Activated CD8-positive, alpha-beta memory T cell treated with anti-CD3 and anti-CD28 coated beads, Interleukin-2, amount 10 ng/mL, durations not matched to agents 7 days and 5 days (primary cell): ENCODE measurements at regions not wholly inside any gene's neighbourhood (a gene's known extent, or its start where the extent isn't known, plus 50 kb on each side); places are given as distances from the start of the nearest gene placed in this dataset.

Source experiments
- ATAC-seq: fragments of 150-1000 bp; cut with Tn5 transposase; one replicate; pipeline ENCODE4 v1.10.0; 2021; ENCODE audit warnings: moderate library complexity
- CTCF ChIA-PET: fragments of 350-600 bp; sonication (Branson Sonifier 250); formaldehyde crosslinking; loops from one replicate; lab custom pipeline; 2021; ENCODE audit warnings: antibody characterized with exemption; lab: Charles Lee
- DNase-seq: peaks from one replicate; pipeline ENCODE4 v3.0.0-alpha.2; 2020
- H3K27ac Mint-ChIP-seq: one replicate; pipeline ENCODE4 v1.8.0; 2021; ENCODE audit warnings: mild to moderate bottlenecking, mixed read lengths
- H3K27me3 Mint-ChIP-seq: one replicate; pipeline ENCODE4 v1.8.0; 2021; ENCODE audit warnings: mixed read lengths
- H3K36me3 Mint-ChIP-seq: one replicate; pipeline ENCODE4 v1.8.0; 2021; ENCODE audit warnings: mild to moderate bottlenecking, mixed read lengths
- H3K4me1 Mint-ChIP-seq: one replicate; pipeline ENCODE4 v1.8.0; 2021; ENCODE audit warnings: mixed read lengths
- H3K4me3 Mint-ChIP-seq: one replicate; pipeline ENCODE4 v1.8.0; 2021; ENCODE audit warnings: mild to moderate bottlenecking, moderate library complexity, mixed read lengths
- H3K9me3 Mint-ChIP-seq: one replicate; pipeline ENCODE4 v1.8.0; 2022; ENCODE audit warnings: low read depth, mixed read lengths

GRCh38 chr3:127368186-127369032, 80.6 kb upstream of the PRR20G start:
- Mint-ChIP-seq H3K36me3 (no peaks in the 10 kb centered on the region), H3K27me3 (peaks cover 24% of the 10 kb centered on the region), H3K4me3 (no peak overlapping the region), H3K4me1 (no peaks in the 10 kb centered on the region), H3K27ac (no peak overlapping the region), H3K9me3 (no peaks in the 10 kb centered on the region)
- DNase-seq (no peak), ATAC-seq (no peak)
- CTCF ChIA-PET: no interaction called here

DNA sequence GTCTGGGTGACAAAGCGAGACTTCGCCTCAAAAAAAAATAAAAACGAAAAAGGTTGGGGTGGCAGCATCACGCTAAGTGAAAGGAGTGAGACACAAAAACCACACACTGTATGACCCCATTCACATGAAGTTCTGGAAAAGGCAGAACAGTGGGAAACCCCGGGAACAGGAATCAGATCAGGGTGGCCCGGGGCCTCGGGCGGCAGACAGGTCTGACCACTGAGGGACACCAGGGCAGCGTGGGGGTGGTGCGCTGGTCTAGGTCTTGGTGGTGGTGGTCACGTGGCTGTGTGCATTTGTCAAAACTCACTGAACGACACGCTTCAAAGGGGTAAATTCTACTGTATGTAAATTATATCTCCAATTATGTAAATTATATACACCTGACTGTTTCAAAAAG, 79.7 kb upstream of the PRR20G start:
- ATAC-seq (no peak), DNase-seq (no peak)
- Mint-ChIP-seq H3K27ac (no peak overlapping the region), H3K27me3 (peaks cover 24% of the 10 kb centered on the region), H3K4me3 (no peak overlapping the region), H3K9me3 (no peaks in the 10 kb centered on the region), H3K4me1 (no peaks in the 10 kb centered on the region), H3K36me3 (no peaks in the 10 kb centered on the region)
- CTCF ChIA-PET: no interaction called here

DNA sequence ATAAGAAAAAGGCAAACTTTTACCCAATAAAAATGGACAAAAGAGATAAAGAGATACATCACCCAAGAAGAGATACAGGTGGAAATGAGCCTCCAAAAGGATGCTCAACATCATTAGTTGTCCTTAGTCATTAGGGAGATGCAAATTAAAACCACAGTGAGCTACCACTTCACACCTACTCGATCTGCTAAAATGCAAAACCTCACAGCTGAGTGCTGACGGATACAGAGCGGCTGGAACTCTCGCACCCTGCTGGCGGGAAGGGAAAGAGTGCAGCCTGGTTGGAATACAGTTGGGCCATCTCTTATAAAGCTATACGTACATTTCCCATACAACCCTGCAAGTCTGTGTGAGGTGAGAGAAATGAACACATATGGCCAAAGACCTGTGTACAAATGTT, 78.5 kb upstream of the PRR20G start:
- no peak for ATAC-seq
- no peak for DNase-seq
- peaks cover 21% of the 10 kb centered on the region for H3K27me3 Mint-ChIP-seq
- H3K27ac Mint-ChIP-seq: no peak overlapping the region
- H3K4me1 Mint-ChIP-seq: no peaks in the 10 kb centered on the region
- H3K36me3 Mint-ChIP-seq: no peaks in the 10 kb centered on the region
- CTCF ChIA-PET: no interaction called here
- H3K9me3 Mint-ChIP-seq: no peaks in the 10 kb centered on the region
- no peak overlapping the region for H3K4me3 Mint-ChIP-seq

- no peak for ATAC-seq
- no peak overlapping the region for H3K27ac Mint-ChIP-seq
Measured at GRCh38 chr3:127365163-127365798, 77.4 kb upstream of the PRR20G start.

DNA sequence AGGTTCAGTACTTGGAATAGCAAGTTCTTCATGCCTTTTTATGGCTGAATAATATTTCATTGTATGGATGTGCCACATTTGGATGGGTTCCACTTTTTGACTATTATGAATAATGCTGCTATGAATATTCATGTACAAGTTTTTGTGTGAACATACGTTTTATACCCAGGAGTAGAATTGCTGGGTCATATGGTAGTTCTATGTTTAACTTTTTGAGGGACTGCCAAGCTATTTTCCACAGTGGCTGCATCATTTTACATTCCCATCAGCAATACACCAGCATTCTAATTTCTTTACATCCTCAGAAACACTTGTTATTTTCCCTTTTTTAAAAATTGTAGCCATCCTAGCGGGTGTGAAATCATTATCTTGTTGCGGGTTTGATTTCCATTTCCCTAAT, 76.0 kb upstream of the PRR20G start:
- no peak for ATAC-seq
- peaks cover 18% of the 10 kb centered on the region for H3K27me3 Mint-ChIP-seq
- no peaks in the 10 kb centered on the region for H3K9me3 Mint-ChIP-seq
- H3K36me3 Mint-ChIP-seq: no peaks in the 10 kb centered on the region
- no peak overlapping the region for H3K4me3 Mint-ChIP-seq
- CTCF ChIA-PET: no interaction called here
- no peak for DNase-seq
- H3K4me1 Mint-ChIP-seq: no peaks in the 10 kb centered on the region
- H3K27ac Mint-ChIP-seq: no peak overlapping the region

More at GRCh38 chr3:127365163-127365798, 77.4 kb upstream of the PRR20G start:
- CTCF ChIA-PET: no interaction called here
- no peak for DNase-seq
- H3K4me1 Mint-ChIP-seq: no peaks in the 10 kb centered on the region
- H3K36me3 Mint-ChIP-seq: no peaks in the 10 kb centered on the region
- H3K4me3 Mint-ChIP-seq: no peak overlapping the region
- peaks cover 19% of the 10 kb centered on the region for H3K27me3 Mint-ChIP-seq
- H3K9me3 Mint-ChIP-seq: no peaks in the 10 kb centered on the region

DNA sequence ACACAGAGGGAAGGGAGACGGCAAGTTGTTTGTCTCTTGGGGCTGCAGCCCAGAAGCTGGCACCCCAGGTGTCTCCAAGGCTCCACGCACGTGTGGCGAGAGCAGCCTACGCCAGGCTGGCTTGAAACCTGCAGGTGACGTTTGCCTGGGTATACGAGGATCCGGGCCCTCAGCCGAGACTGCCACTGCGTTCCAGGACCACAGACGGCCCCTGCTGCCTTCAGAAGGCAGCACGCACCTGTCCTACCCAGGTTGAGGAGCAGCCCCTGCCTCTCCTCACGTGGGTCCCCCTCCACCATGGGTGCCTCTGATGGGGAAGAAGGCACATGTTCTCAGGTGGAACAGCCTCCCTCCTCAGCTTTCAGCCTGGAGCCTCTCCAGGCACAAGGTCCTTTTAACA, 75.3 kb upstream of the PRR20G start:
- Mint-ChIP-seq H3K9me3 (no peaks in the 10 kb centered on the region), H3K4me3 (no peak overlapping the region), H3K27ac (no peak overlapping the region), H3K4me1 (no peaks in the 10 kb centered on the region), H3K36me3 (no peaks in the 10 kb centered on the region), H3K27me3 (peaks cover 18% of the 10 kb centered on the region)
- CTCF ChIA-PET: no interaction called here
- ATAC-seq: no peak
- no peak for DNase-seq

DNA sequence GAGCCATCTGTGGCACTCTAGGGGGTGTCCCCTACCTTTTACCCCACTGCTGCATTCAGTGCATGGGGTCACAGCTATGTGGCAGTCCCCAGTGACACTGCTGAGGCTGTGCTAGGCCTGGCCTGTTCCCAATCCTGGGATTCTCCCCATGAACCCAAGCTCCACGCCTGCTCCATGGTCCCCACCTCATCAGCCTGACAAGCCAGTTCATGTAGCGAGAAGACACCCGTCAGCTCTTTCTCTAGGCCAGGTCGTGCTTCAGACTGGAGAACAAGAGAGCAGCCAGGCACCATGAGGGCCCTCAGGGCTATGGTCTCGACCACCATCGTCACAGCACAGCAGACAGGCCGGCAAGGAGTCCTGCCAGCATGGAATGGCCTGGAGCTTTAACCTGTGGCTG, 72.8 kb upstream of the PRR20G start:
- no peaks in the 10 kb centered on the region for H3K4me1 Mint-ChIP-seq
- DNase-seq: no peak
- CTCF ChIA-PET: no interaction called here
- H3K27ac Mint-ChIP-seq: no peak overlapping the region
- H3K27me3 Mint-ChIP-seq: peaks cover 8% of the 10 kb centered on the region
- no peak for ATAC-seq
- H3K4me3 Mint-ChIP-seq: no peak overlapping the region
- H3K9me3 Mint-ChIP-seq: peaks cover 5% of the 10 kb centered on the region
- H3K36me3 Mint-ChIP-seq: no peaks in the 10 kb centered on the region

DNA sequence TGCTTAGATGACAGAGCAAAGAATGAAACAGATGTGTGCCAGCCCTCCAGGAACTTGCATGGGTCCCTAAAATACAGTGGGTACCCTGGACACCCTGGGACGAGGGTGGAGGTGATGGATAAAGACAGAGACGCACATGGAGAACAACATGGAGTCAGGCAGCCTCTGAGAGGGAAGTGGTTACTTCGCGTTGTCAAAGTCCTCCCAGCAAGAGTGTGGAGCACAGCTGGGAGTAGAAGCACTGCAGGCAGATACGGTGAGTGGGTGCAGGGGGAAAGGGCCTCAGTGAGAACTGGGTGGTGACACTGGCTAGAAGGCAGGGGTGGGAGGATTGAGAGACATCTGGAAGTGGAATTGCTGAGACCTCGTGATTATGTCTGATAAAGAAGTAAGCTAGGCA, 70.8 kb upstream of the PRR20G start:
- no peak overlapping the region for H3K27ac Mint-ChIP-seq
- ATAC-seq (no peak), DNase-seq (no peak)
- H3K4me1 Mint-ChIP-seq: no peaks in the 10 kb centered on the region
- H3K4me3 Mint-ChIP-seq: no peak overlapping the region
- CTCF ChIA-PET: no interaction called here
- H3K9me3 Mint-ChIP-seq: peaks cover 5% of the 10 kb centered on the region
- H3K36me3 Mint-ChIP-seq: no peaks in the 10 kb centered on the region
- H3K27me3 Mint-ChIP-seq: peaks cover under 1% of the 10 kb centered on the region

DNA sequence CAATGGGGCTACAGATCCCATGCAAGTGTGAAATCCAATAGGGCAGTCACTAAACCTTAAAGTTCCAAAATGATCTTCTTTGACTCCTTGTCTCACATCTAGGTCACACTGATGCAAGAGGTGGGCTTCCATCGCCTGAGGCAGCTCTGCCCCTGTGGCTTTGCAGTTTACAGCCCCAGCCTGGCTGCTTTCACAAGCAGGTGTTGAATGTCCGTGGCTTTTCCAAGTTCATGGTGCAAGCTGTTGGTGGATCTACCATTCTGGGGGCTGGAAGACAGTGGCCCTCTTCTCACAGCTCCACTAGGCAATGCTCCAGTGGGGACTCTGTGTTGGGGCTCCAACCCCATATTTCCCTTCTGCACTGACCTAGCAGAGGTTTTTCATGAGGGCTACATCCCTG, 68.5 kb upstream of the PRR20G start:
- Mint-ChIP-seq H3K9me3 (peaks cover 5% of the 10 kb centered on the region), H3K27me3 (peaks cover 3% of the 10 kb centered on the region), H3K4me1 (no peaks in the 10 kb centered on the region), H3K27ac (no peak overlapping the region), H3K36me3 (no peaks in the 10 kb centered on the region), H3K4me3 (no peak overlapping the region)
- DNase-seq (no peak), ATAC-seq (no peak)
- CTCF ChIA-PET: no interaction called here

GRCh38 chr3:127354761-127355160, 66.9 kb upstream of the PRR20G start:
- Mint-ChIP-seq H3K4me1 (no peaks in the 10 kb centered on the region), H3K27me3 (peaks cover 3% of the 10 kb centered on the region), H3K36me3 (no peaks in the 10 kb centered on the region), H3K27ac (no peak overlapping the region), H3K9me3 (peaks cover 5% of the 10 kb centered on the region), H3K4me3 (no peak overlapping the region)
- DNase-seq: no peak
- CTCF ChIA-PET: no interaction called here
- no peak for ATAC-seq

GRCh38 chr3:127352612-127353011, 64.8 kb upstream of the PRR20G start:
- DNase-seq (no peak), ATAC-seq (no peak)
- H3K4me1 Mint-ChIP-seq: no peaks in the 10 kb centered on the region
- CTCF ChIA-PET: no interaction called here
- peaks cover 5% of the 10 kb centered on the region for H3K9me3 Mint-ChIP-seq
- H3K27ac Mint-ChIP-seq: no peak overlapping the region
- H3K27me3 Mint-ChIP-seq: peaks cover 4% of the 10 kb centered on the region
- no peaks in the 10 kb centered on the region for H3K36me3 Mint-ChIP-seq
- no peak overlapping the region for H3K4me3 Mint-ChIP-seq

DNA sequence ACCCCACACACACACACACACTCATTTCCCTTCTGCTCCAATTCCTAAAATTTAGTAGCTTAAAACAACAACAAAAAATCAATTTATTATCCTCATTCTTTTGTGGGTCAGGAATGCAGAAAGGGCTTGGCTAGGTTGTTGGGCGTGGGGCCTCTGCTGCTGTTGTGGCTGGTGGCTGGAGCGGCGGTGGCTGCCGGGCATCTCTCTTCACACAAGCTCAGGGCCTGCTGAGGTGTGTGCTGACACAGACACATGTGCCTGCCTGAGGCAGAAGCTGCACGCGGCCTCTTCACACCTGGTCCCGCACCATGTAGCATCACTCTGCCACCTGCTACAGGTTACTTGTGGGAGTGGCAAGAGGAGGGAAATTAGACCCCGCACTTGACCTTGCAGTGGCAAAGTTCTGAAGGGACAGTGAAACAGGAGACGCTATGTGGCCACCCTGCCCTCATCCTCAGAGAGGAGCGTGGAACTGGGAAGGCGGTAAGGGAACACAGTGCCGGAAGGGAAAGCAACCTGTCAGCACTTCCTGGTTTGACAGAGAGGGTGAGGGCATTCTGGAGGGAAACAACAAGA, 64.0 kb upstream of the PRR20G start:
- peaks cover 7% of the 10 kb centered on the region for H3K27me3 Mint-ChIP-seq
- H3K27ac Mint-ChIP-seq: no peak overlapping the region
- H3K4me3 Mint-ChIP-seq: no peak overlapping the region
- ATAC-seq (no peak), DNase-seq (no peak)
- no peaks in the 10 kb centered on the region for H3K36me3 Mint-ChIP-seq
- CTCF ChIA-PET: no interaction called here
- no peaks in the 10 kb centered on the region for H3K4me1 Mint-ChIP-seq
- no peaks in the 10 kb centered on the region for H3K9me3 Mint-ChIP-seq

GRCh38 chr3:127351321-127351720, 63.5 kb upstream of the PRR20G start:
- no peak for ATAC-seq
- peaks cover 9% of the 10 kb centered on the region for H3K27me3 Mint-ChIP-seq
- CTCF ChIA-PET: no interaction called here
- H3K9me3 Mint-ChIP-seq: no peaks in the 10 kb centered on the region
- no peaks in the 10 kb centered on the region for H3K36me3 Mint-ChIP-seq
- H3K4me1 Mint-ChIP-seq: no peaks in the 10 kb centered on the region
- no peak for DNase-seq
- no peak overlapping the region for H3K4me3 Mint-ChIP-seq
- no peak overlapping the region for H3K27ac Mint-ChIP-seq
